ENCODE measurements at regions not wholly inside any gene's neighbourhood (a gene's known extent, or its start where the extent isn't known, plus 50 kb on each side); places are given as distances from the start of the nearest gene placed in this dataset.
"Not testable (repeated sequence)": the region's sequence is repeated elsewhere in the genome, so short reads cannot be mapped to it uniquely, and the experiment has no call there.

DNA sequence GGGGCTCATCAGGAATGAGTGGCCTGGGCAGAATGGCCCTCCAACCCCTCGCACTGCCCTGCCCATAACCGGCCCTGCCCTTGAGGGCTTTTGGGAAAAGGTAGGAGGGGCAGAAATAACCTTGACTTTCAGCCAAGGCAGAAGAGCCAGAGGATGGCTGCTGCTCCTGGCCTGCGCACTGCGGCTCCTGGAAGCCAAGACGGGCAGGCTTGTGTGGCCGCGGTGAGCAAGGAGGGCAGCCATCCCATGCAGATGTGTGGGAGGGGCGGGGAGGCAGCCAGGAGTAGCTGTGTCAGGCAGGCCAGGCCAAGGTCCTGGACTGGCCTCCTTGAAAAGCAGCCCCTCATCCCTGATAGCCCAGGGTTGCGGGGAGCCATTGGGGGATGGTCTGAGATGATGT, 57.6 kb upstream of the URI1 start:
- Histone ChIP-seq H3K9me3 (ENCODE audit: low read length) (no peaks in the 10 kb centered on the region), H3K9ac (ENCODE audit: low read length) (no peak overlapping the region), H4K20me1 (ENCODE audit: insufficient read depth, low read length) (no peaks in the 10 kb centered on the region)

GRCh38 chr19:29886106-29886505, 55.9 kb upstream of the URI1 start:
- not testable (repeated sequence) for H3K9ac ChIP-seq (ENCODE audit: low read length); H3K79me2 ChIP-seq (ENCODE audit: insufficient read depth, low read length); H3K9me2 ChIP-seq (ENCODE audit: low read depth, low read length); H3K9me3 ChIP-seq (ENCODE audit: low read length); H3K27me3 ChIP-seq (ENCODE audit: insufficient read depth, low read length); H3F3A ChIP-seq (ENCODE audit: insufficient read depth, low read length); H4K20me1 ChIP-seq (ENCODE audit: insufficient read depth, low read length); H2AFZ ChIP-seq (ENCODE audit: low read length); H3K27ac ChIP-seq (ENCODE audit: low read depth, low read length, poor library complexity, severe bottlenecking); H3K4me1 ChIP-seq (ENCODE audit: insufficient read depth, low read length, severe bottlenecking); H3K4me2 ChIP-seq (ENCODE audit: low read length); H3K4me3 ChIP-seq (ENCODE audit: low read depth, low read length, poor library complexity, severe bottlenecking); H3K36me3 ChIP-seq (ENCODE audit: insufficient read depth, low read length)

More for the DNA sequence above, 57.6 kb upstream of the URI1 start:
- Histone ChIP-seq H3K4me2 (ENCODE audit: low read length) (no peak overlapping the region), H3F3A (ENCODE audit: insufficient read depth, low read length) (no peaks in the 10 kb centered on the region), H2AFZ (ENCODE audit: low read length) (no peak overlapping the region), H3K4me1 (ENCODE audit: insufficient read depth, low read length, severe bottlenecking) (no peaks in the 10 kb centered on the region), H3K27ac (ENCODE audit: low read depth, low read length, poor library complexity, severe bottlenecking) (no peak overlapping the region), H3K4me3 (ENCODE audit: low read depth, low read length, poor library complexity, severe bottlenecking) (no peak overlapping the region), H3K79me2 (ENCODE audit: insufficient read depth, low read length) (no peaks in the 10 kb centered on the region), H3K27me3 (ENCODE audit: insufficient read depth, low read length) (no peaks in the 10 kb centered on the region), H3K36me3 (ENCODE audit: insufficient read depth, low read length) (no peaks in the 10 kb centered on the region), H3K9me2 (ENCODE audit: low read depth, low read length) (no peaks in the 10 kb centered on the region)
- TF ChIP-seq CTCF (IDR thresholded peaks at IDR 0.05; ENCODE audit: low read length) = no peak
- TF ChIP-seq EZH2 (IDR thresholded peaks at IDR 0.05; ENCODE audit: borderline replicate concordance, low read length) = no peak

DNA sequence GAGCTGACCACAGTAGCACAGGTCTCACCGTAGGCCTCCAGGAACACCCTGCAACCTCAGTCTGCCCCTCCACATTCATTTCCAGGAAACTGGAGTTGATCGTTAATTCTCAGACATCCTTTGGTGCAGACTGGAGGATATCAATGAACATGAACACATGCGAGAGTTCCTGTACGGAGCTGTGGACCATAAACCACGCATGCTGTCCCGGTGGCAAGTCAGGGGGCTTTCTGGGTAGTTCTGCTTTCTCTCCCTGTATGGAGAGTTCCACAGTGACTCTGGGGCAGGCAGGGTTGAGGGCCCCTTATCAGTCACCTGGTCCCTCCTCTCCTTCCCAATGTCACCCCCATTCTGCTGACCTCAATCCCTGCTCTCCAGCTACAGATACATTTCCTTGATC, 55.5 kb upstream of the URI1 start:
- Histone ChIP-seq H3K4me1 (ENCODE audit: insufficient read depth, low read length, severe bottlenecking) (no peaks in the 10 kb centered on the region), H3K4me3 (ENCODE audit: low read depth, low read length, poor library complexity, severe bottlenecking) (no peak overlapping the region), H3K27me3 (ENCODE audit: insufficient read depth, low read length) (no peaks in the 10 kb centered on the region), H3F3A (ENCODE audit: insufficient read depth, low read length) (no peaks in the 10 kb centered on the region), H4K20me1 (ENCODE audit: insufficient read depth, low read length) (no peaks in the 10 kb centered on the region), H3K79me2 (ENCODE audit: insufficient read depth, low read length) (no peaks in the 10 kb centered on the region), H3K9me3 (ENCODE audit: low read length) (no peaks in the 10 kb centered on the region), H3K9me2 (ENCODE audit: low read depth, low read length) (no peaks in the 10 kb centered on the region), H3K9ac (ENCODE audit: low read length) (no peak overlapping the region), H3K4me2 (ENCODE audit: low read length) (no peak overlapping the region), H3K36me3 (ENCODE audit: insufficient read depth, low read length) (no peaks in the 10 kb centered on the region), H3K27ac (ENCODE audit: low read depth, low read length, poor library complexity, severe bottlenecking) (no peak overlapping the region), H2AFZ (ENCODE audit: low read length) (no peak overlapping the region)
- TF ChIP-seq EZH2 (IDR thresholded peaks at IDR 0.05; ENCODE audit: borderline replicate concordance, low read length) = no peak
- no peak for TF ChIP-seq CTCF (IDR thresholded peaks at IDR 0.05; ENCODE audit: low read length)

GRCh38 chr19:29887442-29887855, 54.6 kb upstream of the URI1 start:
- Histone ChIP-seq H2AFZ (ENCODE audit: low read length) (no peak overlapping the region), H3K79me2 (ENCODE audit: insufficient read depth, low read length) (no peaks in the 10 kb centered on the region)

DNA sequence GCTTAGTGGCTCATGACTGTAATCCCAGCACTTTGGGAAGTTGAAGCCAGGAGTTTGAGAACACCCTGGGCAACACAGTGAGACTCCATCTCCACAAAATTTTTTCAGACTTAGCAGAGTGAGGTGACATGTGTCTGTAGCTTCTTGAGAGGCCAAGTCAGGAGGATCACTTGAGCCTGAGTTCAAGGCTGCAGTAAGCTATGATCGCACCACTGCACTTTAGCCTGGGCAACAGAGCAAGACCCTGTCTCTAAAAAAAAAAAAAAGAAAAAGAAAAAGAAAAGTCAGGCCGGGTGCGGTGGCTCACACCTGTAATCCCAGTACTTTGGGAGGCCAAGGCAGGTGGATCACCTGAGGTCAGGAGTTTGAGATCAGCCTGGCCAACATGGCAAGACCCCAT, 54.0 kb upstream of the URI1 start:
- not testable (repeated sequence) for H3K9ac ChIP-seq (ENCODE audit: low read length)

More at GRCh38 chr19:29887442-29887855, 54.6 kb upstream of the URI1 start:
- TF ChIP-seq CTCF (IDR thresholded peaks at IDR 0.05; ENCODE audit: low read length) (peak; percentile 9; the same call in 1 of the 2 replicates), EZH2 (IDR thresholded peaks at IDR 0.05; ENCODE audit: borderline replicate concordance, low read length) (no peak)
- no peaks in the 10 kb centered on the region for H3K9me3 ChIP-seq (ENCODE audit: low read length)
- no peak overlapping the region for H3K9ac ChIP-seq (ENCODE audit: low read length)
- H3K27me3 ChIP-seq (ENCODE audit: insufficient read depth, low read length) = no peaks in the 10 kb centered on the region
- H4K20me1 ChIP-seq (ENCODE audit: insufficient read depth, low read length) = no peaks in the 10 kb centered on the region
- no peak overlapping the region for H3K4me3 ChIP-seq (ENCODE audit: low read depth, low read length, poor library complexity, severe bottlenecking)
- no peaks in the 10 kb centered on the region for H3K36me3 ChIP-seq (ENCODE audit: insufficient read depth, low read length)
- no peak overlapping the region for H3K27ac ChIP-seq (ENCODE audit: low read depth, low read length, poor library complexity, severe bottlenecking)
- H3K9me2 ChIP-seq (ENCODE audit: low read depth, low read length) = no peaks in the 10 kb centered on the region
- H3F3A ChIP-seq (ENCODE audit: insufficient read depth, low read length) = no peaks in the 10 kb centered on the region
- H3K4me2 ChIP-seq (ENCODE audit: low read length) = no peak overlapping the region
- no peaks in the 10 kb centered on the region for H3K4me1 ChIP-seq (ENCODE audit: insufficient read depth, low read length, severe bottlenecking)

More for the DNA sequence above, 54.0 kb upstream of the URI1 start:
- H4K20me1 ChIP-seq (ENCODE audit: insufficient read depth, low read length); H3K9me2 ChIP-seq (ENCODE audit: low read depth, low read length); H3K27ac ChIP-seq (ENCODE audit: low read depth, low read length, poor library complexity, severe bottlenecking); H3K79me2 ChIP-seq (ENCODE audit: insufficient read depth, low read length); H3K4me3 ChIP-seq (ENCODE audit: low read depth, low read length, poor library complexity, severe bottlenecking); H2AFZ ChIP-seq (ENCODE audit: low read length); H3K27me3 ChIP-seq (ENCODE audit: insufficient read depth, low read length); H3K36me3 ChIP-seq (ENCODE audit: insufficient read depth, low read length); H3K4me2 ChIP-seq (ENCODE audit: low read length); H3K4me1 ChIP-seq (ENCODE audit: insufficient read depth, low read length, severe bottlenecking); H3K9me3 ChIP-seq (ENCODE audit: low read length); H3F3A ChIP-seq (ENCODE audit: insufficient read depth, low read length): not testable (repeated sequence)
